GM18861 (cell line): ENCODE measurements at regions not wholly inside any gene's neighbourhood (a gene's known extent, or its start where the extent isn't known, plus 50 kb on each side); places are given as distances from the start of the nearest gene placed in this dataset.
"Not testable (repeated sequence)": the region's sequence is repeated elsewhere in the genome, so short reads cannot be mapped to it uniquely, and the experiment has no call there.

Source experiments
- ATAC-seq: cut with Tn5 transposase; IDR thresholded peaks from one replicate; pipeline ENCODE4 v1.9.1; 2021; ENCODE audit not compliant: unreplicated experiment

- no peak for ATAC-seq
Observed at GRCh38 chr10:3281941-3282673, 109.5 kb upstream of the PITRM1 start.

- ATAC-seq, result no peak
Observed at GRCh38 chr10:3278771-3279170, 106.2 kb upstream of the PITRM1 start.

GRCh38 chr10:3277566-3277965 lies 105.0 kb upstream of the PITRM1 start:
- no peak for ATAC-seq

GRCh38 chr10:3274414-3274813 lies 101.8 kb upstream of the PITRM1 start:
- no peak for ATAC-seq

- ATAC-seq, result no peak
Observed at GRCh38 chr10:3273966-3274365, 101.4 kb upstream of the PITRM1 start.

- no peak for ATAC-seq
Observed at GRCh38 chr10:3272300-3272699, 99.7 kb upstream of the PITRM1 start.

- ATAC-seq, result no peak
Observed at GRCh38 chr10:3271354-3272115, 99.0 kb upstream of the PITRM1 start.

GRCh38 chr10:3270577-3271316 lies 98.2 kb upstream of the PITRM1 start:
- ATAC-seq, result no peak

- no peak for ATAC-seq
Observed at GRCh38 chr10:3268025-3268424, 95.4 kb upstream of the PITRM1 start.

- no peak for ATAC-seq
Observed at GRCh38 chr10:3265088-3265487, 92.5 kb upstream of the PITRM1 start.

GRCh38 chr10:3264161-3264761 lies 91.7 kb upstream of the PITRM1 start:
- no peak for ATAC-seq

GRCh38 chr10:3263747-3264146 lies 91.2 kb upstream of the PITRM1 start:
- ATAC-seq, result no peak

- ATAC-seq, result no peak
Observed at GRCh38 chr10:3263082-3263481, 90.5 kb upstream of the PITRM1 start.

GRCh38 chr10:3261921-3262320 lies 89.3 kb upstream of the PITRM1 start:
- no peak for ATAC-seq

- no peak for ATAC-seq
Observed at GRCh38 chr10:3260066-3260834, 87.7 kb upstream of the PITRM1 start.

- ATAC-seq, result no peak
Observed at GRCh38 chr10:3259499-3259898, 86.9 kb upstream of the PITRM1 start.

- no peak for ATAC-seq
Observed at GRCh38 chr10:3258394-3258793, 85.8 kb upstream of the PITRM1 start.

GRCh38 chr10:3255616-3256015 lies 83.0 kb upstream of the PITRM1 start:
- no peak for ATAC-seq

- no peak for ATAC-seq
Observed at GRCh38 chr10:3255075-3255474, 82.5 kb upstream of the PITRM1 start.

- ATAC-seq, result not testable (repeated sequence)
Observed at GRCh38 chr10:3253974-3254373, 81.4 kb upstream of the PITRM1 start.

- ATAC-seq, result no peak
Observed at GRCh38 chr10:3251172-3251571, 78.6 kb upstream of the PITRM1 start.
